ENCODE measurements at regions not wholly inside any gene's neighbourhood (a gene's known extent, or its start where the extent isn't known, plus 50 kb on each side); places are given as distances from the start of the nearest gene placed in this dataset.

DNA sequence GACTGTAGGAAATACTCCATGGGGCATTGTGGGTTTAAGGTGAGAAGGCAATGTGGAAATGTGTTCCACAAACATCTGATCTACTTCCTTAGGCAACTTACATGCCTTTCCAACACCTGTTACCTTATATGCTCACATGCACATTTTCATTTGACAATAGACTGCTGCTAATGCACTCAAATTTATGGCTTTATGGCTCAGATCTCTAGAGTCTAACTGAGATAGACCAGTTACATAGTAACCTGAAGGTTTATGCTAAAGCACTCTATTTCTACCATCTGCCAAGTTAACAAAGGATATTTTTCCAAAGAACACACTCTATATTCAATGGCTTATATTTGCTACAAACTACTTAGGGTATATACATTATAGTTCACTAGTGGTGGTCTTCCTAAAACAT lies 969.0 kb downstream of the TECRL start:
- Histone ChIP-seq H3K27me3 (ENCODE audit: control insufficient read depth in 3 of 3, insufficient read depth in 3 of 3, low read length in 3 of 3) (no peaks in the 10 kb centered on the region), H3K4me1 (ENCODE audit: control insufficient read depth in 3 of 3, insufficient read depth in 2 of 3, low read depth in 1 of 3, low read length in 2 of 3) (no peaks in the 10 kb centered on the region), H3K36me3 (ENCODE audit: control insufficient read depth in 3 of 3, insufficient read depth in 2 of 3, low read depth in 1 of 3, low read length in 3 of 3) (no peaks in the 10 kb centered on the region), H3K4me3 (ENCODE audit: low read depth in 1 of 3, low read length in 3 of 3) (no peak overlapping the region), H3K9me3 (ENCODE audit: control insufficient read depth in 2 of 2, insufficient read depth in 1 of 2, low read depth in 1 of 2, low read length in 1 of 2) (peaks cover 0 to 2% of the 10 kb centered on the region in 2 donors), H3K27ac (ENCODE audit: low read depth in 1 of 3, low read length in 2 of 3) (no peak overlapping the region)
- FAIRE-seq: no peak
- DNase-seq: peak in 1 of 2 donors; percentile 51

DNA sequence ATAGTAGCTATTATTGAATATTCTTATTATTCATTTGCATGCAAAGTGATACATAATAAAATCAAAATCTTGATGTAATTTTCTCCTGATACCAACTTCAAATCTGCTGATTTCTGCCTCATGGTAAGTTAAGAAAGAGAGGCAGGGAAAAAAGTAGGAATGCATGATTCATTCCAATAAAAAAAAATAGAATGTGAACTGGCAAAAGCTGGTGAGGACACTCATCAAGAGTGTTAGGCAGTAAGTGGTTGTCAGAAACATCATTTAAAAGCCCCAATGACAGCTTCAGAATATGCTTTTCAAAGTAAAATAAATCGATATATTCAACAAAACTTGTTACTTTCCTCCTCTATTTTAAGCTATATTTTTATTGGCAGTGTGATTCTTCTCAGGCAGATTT lies 979.1 kb downstream of the TECRL start:
- H3K27ac ChIP-seq (ENCODE audit: low read depth in 1 of 3, low read length in 2 of 3): no peak overlapping the region
- DNase-seq (no peak), FAIRE-seq (no peak)
- H3K4me3 ChIP-seq (ENCODE audit: low read depth in 1 of 3, low read length in 3 of 3): no peak overlapping the region
- no peaks in the 10 kb centered on the region for H3K4me1 ChIP-seq (ENCODE audit: control insufficient read depth in 3 of 3, insufficient read depth in 2 of 3, low read depth in 1 of 3, low read length in 2 of 3)
- 55 to 71% (median 60%) methylated on average over 1 of the region's 1 CpG for WGBS, 3 donors
- no peaks in the 10 kb centered on the region for H3K9me3 ChIP-seq (ENCODE audit: control insufficient read depth in 2 of 2, insufficient read depth in 1 of 2, low read depth in 1 of 2, low read length in 1 of 2)
- H3K36me3 ChIP-seq (ENCODE audit: control insufficient read depth in 3 of 3, insufficient read depth in 2 of 3, low read depth in 1 of 3, low read length in 3 of 3): no peaks in the 10 kb centered on the region
- H3K27me3 ChIP-seq (ENCODE audit: control insufficient read depth in 3 of 3, insufficient read depth in 3 of 3, low read length in 3 of 3): no peaks in the 10 kb centered on the region

DNA sequence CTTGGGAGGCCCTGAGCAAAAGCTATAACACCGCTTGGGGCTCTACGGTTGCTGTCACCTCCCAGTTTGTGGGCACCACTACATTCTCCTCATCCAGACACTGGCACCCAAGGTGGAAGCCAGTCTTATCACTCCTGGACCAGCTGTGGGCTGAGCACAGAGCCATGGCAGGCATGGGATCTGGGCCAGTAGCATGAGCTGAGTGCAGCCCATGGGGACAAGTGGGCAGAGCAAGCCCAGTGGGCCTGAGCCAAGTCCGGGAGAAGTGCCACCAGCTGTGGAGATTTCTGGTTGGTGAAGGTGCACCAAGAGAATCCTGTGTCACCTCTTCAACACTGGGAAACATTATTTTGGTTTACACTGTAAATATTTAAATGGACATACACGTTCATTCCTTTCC lies 1013.0 kb downstream of the TECRL start:
- no peaks in the 10 kb centered on the region for H3K36me3 ChIP-seq (ENCODE audit: control insufficient read depth in 3 of 3, insufficient read depth in 2 of 3, low read depth in 1 of 3, low read length in 3 of 3)
- DNase-seq (no peak), FAIRE-seq (no peak)
- H3K4me1 ChIP-seq (ENCODE audit: control insufficient read depth in 3 of 3, insufficient read depth in 2 of 3, low read depth in 1 of 3, low read length in 2 of 3): no peaks in the 10 kb centered on the region
- H3K27me3 ChIP-seq (ENCODE audit: control insufficient read depth in 3 of 3, insufficient read depth in 3 of 3, low read length in 3 of 3): no peaks in the 10 kb centered on the region
- WGBS, 3 donors: 65 to 83% (median 71%) methylated on average over 4 of the region's 4 CpGs
- H3K4me3 ChIP-seq (ENCODE audit: low read depth in 1 of 3, low read length in 3 of 3): no peak overlapping the region
- H3K27ac ChIP-seq (ENCODE audit: low read depth in 1 of 3, low read length in 2 of 3): no peak overlapping the region
- peaks cover 0 to 10% of the 10 kb centered on the region in 2 donors for H3K9me3 ChIP-seq (ENCODE audit: control insufficient read depth in 2 of 2, insufficient read depth in 1 of 2, low read depth in 1 of 2, low read length in 1 of 2)

DNA sequence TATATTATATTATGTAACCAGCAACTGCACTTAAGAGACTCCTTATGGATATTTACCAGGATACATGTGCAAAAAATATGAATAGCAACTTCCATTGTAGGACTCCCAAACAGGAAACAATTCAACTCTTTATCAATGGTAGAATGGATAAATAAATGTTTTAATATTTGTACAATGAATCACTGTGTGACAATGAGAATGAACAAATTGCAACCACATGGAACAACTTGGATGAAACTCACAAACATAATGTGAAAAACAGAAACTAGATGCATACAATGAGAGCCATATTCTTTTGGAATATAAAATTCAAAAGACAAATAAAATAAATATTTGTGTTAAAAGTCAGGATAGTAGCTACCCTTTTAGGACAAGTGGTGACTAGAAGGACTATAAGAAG lies 1015.7 kb downstream of the TECRL start:
- Histone ChIP-seq H3K4me3 (ENCODE audit: low read depth in 1 of 3, low read length in 3 of 3) (no peak overlapping the region), H3K36me3 (ENCODE audit: control insufficient read depth in 3 of 3, insufficient read depth in 2 of 3, low read depth in 1 of 3, low read length in 3 of 3) (no peaks in the 10 kb centered on the region), H3K27ac (ENCODE audit: low read depth in 1 of 3, low read length in 2 of 3) (no peak overlapping the region), H3K27me3 (ENCODE audit: control insufficient read depth in 3 of 3, insufficient read depth in 3 of 3, low read length in 3 of 3) (no peaks in the 10 kb centered on the region), H3K4me1 (ENCODE audit: control insufficient read depth in 3 of 3, insufficient read depth in 2 of 3, low read depth in 1 of 3, low read length in 2 of 3) (no peaks in the 10 kb centered on the region), H3K9me3 (ENCODE audit: control insufficient read depth in 2 of 2, insufficient read depth in 1 of 2, low read depth in 1 of 2, low read length in 1 of 2) (peaks cover 0 to 10% of the 10 kb centered on the region in 2 donors)
- DNase-seq (no peak), FAIRE-seq (no peak)

DNA sequence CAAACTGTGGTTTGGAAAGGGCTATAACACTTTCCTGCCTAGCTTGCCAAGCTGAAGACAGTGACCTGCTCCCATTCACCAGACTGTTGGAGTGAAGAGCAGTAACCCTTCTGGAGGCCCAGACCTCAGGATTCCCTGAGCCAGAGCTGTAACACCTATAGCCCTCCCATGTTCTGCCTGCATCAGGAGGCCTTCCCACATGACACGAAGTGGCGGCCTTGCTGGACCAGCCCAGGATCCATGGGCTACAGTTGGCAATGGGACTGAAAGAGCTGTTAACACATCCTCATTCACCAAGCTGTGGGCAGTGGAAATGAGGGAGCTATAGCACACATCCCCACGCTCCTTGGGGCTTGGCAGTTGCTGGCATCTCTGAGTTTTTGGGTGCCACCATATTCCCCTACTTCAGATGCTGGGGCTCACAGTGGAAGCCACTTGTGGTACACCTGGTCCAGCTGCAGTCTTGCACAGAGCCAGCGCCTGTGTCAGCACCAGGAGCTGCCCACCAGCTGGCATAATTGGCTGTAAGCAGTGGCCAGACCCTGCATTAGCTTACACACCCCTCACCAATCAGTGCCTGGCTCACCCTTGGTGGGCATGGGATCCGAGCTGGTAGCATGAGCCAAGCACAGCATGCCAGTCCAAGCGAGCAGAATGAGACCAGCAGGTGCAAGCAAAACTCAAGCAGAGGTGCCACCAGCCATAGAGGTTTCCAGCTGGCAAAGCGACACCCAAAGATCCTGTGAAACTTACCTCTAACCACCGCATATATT lies 1029.3 kb downstream of the TECRL start:
- DNase-seq: no peak
- no peaks in the 10 kb centered on the region for H3K4me1 ChIP-seq (ENCODE audit: control insufficient read depth in 3 of 3, insufficient read depth in 2 of 3, low read depth in 1 of 3, low read length in 2 of 3)
- H3K4me3 ChIP-seq (ENCODE audit: low read depth in 1 of 3, low read length in 3 of 3): no peak overlapping the region
- FAIRE-seq: no peak
- no peak overlapping the region for H3K27ac ChIP-seq (ENCODE audit: low read depth in 1 of 3, low read length in 2 of 3)
- no peaks in the 10 kb centered on the region for H3K36me3 ChIP-seq (ENCODE audit: control insufficient read depth in 3 of 3, insufficient read depth in 2 of 3, low read depth in 1 of 3, low read length in 3 of 3)
- peaks cover 4 to 13% of the 10 kb centered on the region in 2 donors for H3K9me3 ChIP-seq (ENCODE audit: control insufficient read depth in 2 of 2, insufficient read depth in 1 of 2, low read depth in 1 of 2, low read length in 1 of 2)
- WGBS, 3 donors: 75 to 81% (median 76%) methylated on average over 8 of the region's 8 CpGs
- no peaks in the 10 kb centered on the region for H3K27me3 ChIP-seq (ENCODE audit: control insufficient read depth in 3 of 3, insufficient read depth in 3 of 3, low read length in 3 of 3)

DNA sequence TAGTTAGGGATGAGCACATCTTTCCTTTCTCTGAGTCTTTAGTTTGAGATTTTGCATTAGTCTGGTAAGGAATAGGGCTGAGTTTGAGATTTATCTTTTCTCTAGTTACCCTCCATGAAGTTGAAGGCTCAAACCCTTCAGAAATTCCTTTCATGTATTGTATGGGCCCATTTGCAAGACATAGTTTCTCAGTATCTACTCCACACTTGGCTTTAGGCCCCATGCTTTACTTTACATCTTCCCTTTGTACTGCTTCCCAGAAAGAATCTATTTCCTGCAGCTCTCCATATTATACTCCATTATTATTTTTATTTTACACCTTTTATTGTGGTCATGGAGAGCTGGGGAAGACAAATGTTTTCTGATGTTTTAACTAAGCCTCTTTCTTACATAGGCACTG lies 1038.2 kb downstream of the TECRL start:
- H3K27me3 ChIP-seq (ENCODE audit: control insufficient read depth in 3 of 3, insufficient read depth in 3 of 3, low read length in 3 of 3): no peaks in the 10 kb centered on the region
- H3K4me1 ChIP-seq (ENCODE audit: control insufficient read depth in 3 of 3, insufficient read depth in 2 of 3, low read depth in 1 of 3, low read length in 2 of 3): no peaks in the 10 kb centered on the region
- H3K9me3 ChIP-seq (ENCODE audit: control insufficient read depth in 2 of 2, insufficient read depth in 1 of 2, low read depth in 1 of 2, low read length in 1 of 2): no peaks in the 10 kb centered on the region
- DNase-seq: no peak
- H3K36me3 ChIP-seq (ENCODE audit: control insufficient read depth in 3 of 3, insufficient read depth in 2 of 3, low read depth in 1 of 3, low read length in 3 of 3): no peaks in the 10 kb centered on the region
- H3K27ac ChIP-seq (ENCODE audit: low read depth in 1 of 3, low read length in 2 of 3): no peak overlapping the region
- FAIRE-seq: no peak
- H3K4me3 ChIP-seq (ENCODE audit: low read depth in 1 of 3, low read length in 3 of 3): no peak overlapping the region

DNA sequence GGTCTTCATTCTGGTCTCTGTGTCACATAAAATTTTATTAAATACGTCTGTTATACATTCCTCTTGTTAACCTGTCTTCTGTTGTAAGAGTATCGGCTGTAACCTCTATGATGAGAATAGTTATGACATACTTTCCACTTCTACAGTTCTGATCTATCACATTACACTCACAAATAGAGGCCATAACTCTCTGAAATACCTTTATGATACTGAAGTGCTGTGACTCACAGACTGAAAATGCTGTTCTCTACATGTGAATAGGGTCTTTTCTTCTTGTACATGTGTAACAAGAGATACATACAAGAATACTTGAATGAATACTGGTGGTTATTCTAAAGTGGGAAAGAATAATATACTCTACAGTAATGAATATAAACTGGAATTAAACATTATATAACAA lies 1047.6 kb downstream of the TECRL start:
- H3K4me1 ChIP-seq (ENCODE audit: control insufficient read depth in 3 of 3, insufficient read depth in 2 of 3, low read depth in 1 of 3, low read length in 2 of 3): no peaks in the 10 kb centered on the region
- DNase-seq (no peak), FAIRE-seq (no peak)
- no peak overlapping the region for H3K27ac ChIP-seq (ENCODE audit: low read depth in 1 of 3, low read length in 2 of 3)
- no peaks in the 10 kb centered on the region for H3K36me3 ChIP-seq (ENCODE audit: control insufficient read depth in 3 of 3, insufficient read depth in 2 of 3, low read depth in 1 of 3, low read length in 3 of 3)
- peaks cover 0 to 7% of the 10 kb centered on the region in 2 donors for H3K9me3 ChIP-seq (ENCODE audit: control insufficient read depth in 2 of 2, insufficient read depth in 1 of 2, low read depth in 1 of 2, low read length in 1 of 2)
- WGBS, 3 donors: 85 to 91% (median 89%) methylated on average over 2 of the region's 2 CpGs
- H3K4me3 ChIP-seq (ENCODE audit: low read depth in 1 of 3, low read length in 3 of 3): no peak overlapping the region
- H3K27me3 ChIP-seq (ENCODE audit: control insufficient read depth in 3 of 3, insufficient read depth in 3 of 3, low read length in 3 of 3): no peaks in the 10 kb centered on the region

DNA sequence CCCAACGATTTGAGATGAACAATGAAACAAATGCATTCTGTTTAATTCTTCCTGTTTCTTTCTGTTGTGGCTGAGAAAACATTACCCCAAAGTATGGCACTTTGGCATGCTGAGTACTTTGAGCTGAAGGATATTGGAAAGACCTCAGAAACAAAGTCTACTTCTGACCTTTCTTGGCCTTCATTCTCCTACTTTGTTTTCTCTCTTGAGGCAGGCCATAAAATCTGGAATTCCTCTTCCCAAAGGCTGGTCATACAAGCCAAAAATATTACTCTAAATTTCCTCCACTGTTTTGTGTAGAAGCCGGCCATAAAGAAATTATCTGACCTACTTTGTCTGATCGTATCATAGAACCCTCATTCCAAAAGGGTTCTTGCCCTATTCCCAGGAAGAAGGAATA lies 1048.2 kb downstream of the TECRL start:
- H3K4me1 ChIP-seq (ENCODE audit: control insufficient read depth in 3 of 3, insufficient read depth in 2 of 3, low read depth in 1 of 3, low read length in 2 of 3): no peaks in the 10 kb centered on the region
- FAIRE-seq: no peak
- 81 to 87% (median 83%) methylated on average over 3 of the region's 3 CpGs for WGBS, 3 donors

DNA sequence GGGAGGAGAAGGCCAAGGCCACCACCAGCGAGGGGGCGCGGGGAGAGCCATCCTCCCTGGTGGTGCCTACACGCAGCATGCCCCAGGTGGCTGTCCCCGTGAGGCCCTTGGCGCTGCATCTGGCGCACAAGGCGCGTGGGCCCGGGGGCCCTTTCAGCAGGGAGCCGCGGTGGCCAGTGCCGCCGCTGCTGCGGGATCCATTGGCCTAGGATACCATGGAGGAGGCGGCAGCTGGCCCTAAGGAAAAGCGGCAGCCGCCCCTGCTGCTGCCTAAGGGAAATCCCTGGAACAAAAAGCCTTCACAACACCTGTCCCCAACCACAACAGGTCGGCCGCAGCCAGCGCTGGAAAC lies 1059.6 kb downstream of the TECRL start:
- DNase-seq (no peak), FAIRE-seq (no peak)
- Histone ChIP-seq H3K4me1 (ENCODE audit: control insufficient read depth in 3 of 3, insufficient read depth in 2 of 3, low read depth in 1 of 3, low read length in 2 of 3) (no peaks in the 10 kb centered on the region), H3K36me3 (ENCODE audit: control insufficient read depth in 3 of 3, insufficient read depth in 2 of 3, low read depth in 1 of 3, low read length in 3 of 3) (no peaks in the 10 kb centered on the region), H3K9me3 (ENCODE audit: control insufficient read depth in 2 of 2, insufficient read depth in 1 of 2, low read depth in 1 of 2, low read length in 1 of 2) (peaks cover 7 to 19% of the 10 kb centered on the region in 2 donors), H3K27ac (ENCODE audit: low read depth in 1 of 3, low read length in 2 of 3) (no peak overlapping the region), H3K4me3 (ENCODE audit: low read depth in 1 of 3, low read length in 3 of 3) (no peak overlapping the region), H3K27me3 (ENCODE audit: control insufficient read depth in 3 of 3, insufficient read depth in 3 of 3, low read length in 3 of 3) (no peaks in the 10 kb centered on the region)
- WGBS, 3 donors: 95 to 98% (median 97%) methylated on average over 17 to 21 of the region's 21 CpGs

More for the DNA sequence above, 1048.2 kb downstream of the TECRL start:
- Histone ChIP-seq H3K9me3 (ENCODE audit: control insufficient read depth in 2 of 2, insufficient read depth in 1 of 2, low read depth in 1 of 2, low read length in 1 of 2) (peaks cover 0 to 7% of the 10 kb centered on the region in 2 donors), H3K27me3 (ENCODE audit: control insufficient read depth in 3 of 3, insufficient read depth in 3 of 3, low read length in 3 of 3) (no peaks in the 10 kb centered on the region), H3K4me3 (ENCODE audit: low read depth in 1 of 3, low read length in 3 of 3) (no peak overlapping the region), H3K36me3 (ENCODE audit: control insufficient read depth in 3 of 3, insufficient read depth in 2 of 3, low read depth in 1 of 3, low read length in 3 of 3) (no peaks in the 10 kb centered on the region), H3K27ac (ENCODE audit: low read depth in 1 of 3, low read length in 2 of 3) (no peak overlapping the region)
- no peak for DNase-seq

All from small intestine (tissue), 7 donors.